Thyroid gland (tissue), 4 donors: ENCODE measurements at regions not wholly inside any gene's neighbourhood (a gene's known extent, or its start where the extent isn't known, plus 50 kb on each side); places are given as distances from the start of the nearest gene placed in this dataset.

ENCODE experiments used
- DNase-seq, 2 donors: peaks; one replicate each; pipeline ENCODE4 v3.0.0-alpha.2; 2019
- H3K27ac ChIP-seq, 3 donors: fragments of 200-600 bp; sonication (generic); 1 replicate in 2 of 3; 2 replicates in 1 of 3; pipeline ENCODE4 v1.5.1; 2016 to 2019; ENCODE audit warnings: mild to moderate bottlenecking in 1 of 3, moderate library complexity in 1 of 3
- H3K27me3 ChIP-seq: fragments of 200-600 bp; sonication (generic); one replicate; pipeline ENCODE4 v1.5.1; 2019
- H3K36me3 ChIP-seq, 2 donors: fragments of 200-600 bp; sonication (generic); one replicate each; pipeline ENCODE4 v1.5.1; 2016 to 2019
- H3K4me1 ChIP-seq, 2 donors: fragments of 200-600 bp; sonication (generic); one replicate each; pipeline ENCODE4 v1.5.1; 2017 to 2019
- H3K4me3 ChIP-seq, 3 donors: fragments of 200-600 bp; sonication (generic); replicated peaks in 1 of 3; 1 replicate in 2 of 3; 2 replicates in 1 of 3; pipeline ENCODE4 v1.5.1; 2016; ENCODE audit warnings: mild to moderate bottlenecking in 1 of 3
- H3K9me3 ChIP-seq: fragments of 200-600 bp; sonication (generic); one replicate; pipeline ENCODE4 v1.5.1; 2017
- CTCF ChIP-seq, 6 experiments: fragments of 200-600 bp in 3 of 6; fragments of 450-650 bp in 3 of 6; sonication (generic) in 3 of 6; IDR thresholded peaks; one replicate each; pipeline ENCODE4 v1.5.1; 2016 to 2019; ENCODE audit warnings: antibody characterized with exemption in 6 of 6, mild to moderate bottlenecking in 2 of 6, inconsistent platforms in 1 of 6, moderate library complexity in 1 of 6
- POLR2A ChIP-seq, 2 donors: fragments of 450-650 bp; IDR thresholded peaks; one replicate each; pipeline ENCODE4 v1.6.1; 2017; ENCODE audit warnings: antibody characterized with exemption in 2 of 2, mild to moderate bottlenecking in 2 of 2, moderate library complexity in 1 of 2
- WGBS, 2 donors: methylation state at CpG; one replicate each; pipeline ENCODE4 v1.1.5; 2017; 5-methylcytosine and 5-hydroxymethylcytosine counted together
- intact Hi-C: fragments of 100-400 bp; cut with DNase I; formaldehyde crosslinking; loops from one replicate; pipeline ENCODE4 v1.15.1; 2023

- Histone ChIP-seq H3K27ac (peak overlapping the region; percentile 40 to 79 (median 68)), H3K4me3 (no peak overlapping the region), H3K4me1 (peaks cover 12 to 24% of the 10 kb centered on the region in 2 donors), H3K36me3 (no peaks in the 10 kb centered on the region), H3K27me3 (no peaks in the 10 kb centered on the region), H3K9me3 (no peaks in the 10 kb centered on the region)
- 62 to 65% methylated on average over 6 of the region's 6 CpGs for WGBS, 2 donors
- intact Hi-C loops = loop anchor here (10.0 kb wide), 1 partner anchor 53 kb away; no protein-coding TSS in a partner anchor
- no peak for TF ChIP-seq CTCF (IDR thresholded peaks at IDR 0.05)
- TF ChIP-seq POLR2A (IDR thresholded peaks at IDR 0.05) = no peak
- DNase-seq = no peak
These were observed 199.5 kb upstream of the DMRT1 start for GRCh38 chr9:642014-642413.

DNA sequence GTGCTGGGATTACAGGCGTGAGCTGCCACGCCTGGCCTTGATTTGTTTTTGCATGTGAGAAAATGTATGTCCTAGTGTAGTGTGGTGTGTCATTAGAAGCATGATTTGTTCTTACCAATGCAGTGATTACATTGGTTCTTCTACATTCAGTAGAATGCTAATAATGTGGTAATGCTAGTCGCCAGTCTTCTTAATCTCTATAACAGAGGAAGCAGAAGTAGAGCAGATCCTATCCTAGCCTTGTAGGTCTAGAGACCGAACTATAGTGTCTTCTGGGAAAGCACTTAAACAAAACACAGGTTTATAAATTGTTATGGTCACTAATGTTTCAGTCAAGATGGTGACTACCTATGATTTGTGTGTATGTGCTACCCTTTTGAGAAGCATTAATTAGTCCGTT is 197.5 kb upstream of the DMRT1 start:
- H3K36me3 ChIP-seq = no peaks in the 10 kb centered on the region
- no peaks in the 10 kb centered on the region for H3K27me3 ChIP-seq
- H3K4me3 ChIP-seq = no peak overlapping the region
- TF ChIP-seq CTCF (IDR thresholded peaks at IDR 0.05) = no peak
- no peak for TF ChIP-seq POLR2A (IDR thresholded peaks at IDR 0.05)
- no peak for DNase-seq
- no peaks in the 10 kb centered on the region for H3K9me3 ChIP-seq
- intact Hi-C loops = loop anchor here (10.0 kb wide), 1 partner anchor 51 kb away; no protein-coding TSS in a partner anchor
- peak overlapping the region in 1 of 3 donors; percentile 40 for H3K27ac ChIP-seq
- H3K4me1 ChIP-seq = peaks cover 12 to 18% of the 10 kb centered on the region in 2 donors
- WGBS, 2 donors = 92 to 97% methylated on average over 5 of the region's 5 CpGs

GRCh38 chr9:647522-647921 is 194.0 kb upstream of the DMRT1 start:
- DNase-seq = no peak
- Histone ChIP-seq H3K27ac (no peak overlapping the region), H3K4me3 (no peak overlapping the region), H3K36me3 (no peaks in the 10 kb centered on the region), H3K27me3 (no peaks in the 10 kb centered on the region), H3K9me3 (no peaks in the 10 kb centered on the region), H3K4me1 (peaks cover 22 to 28% of the 10 kb centered on the region in 2 donors)
- TF ChIP-seq POLR2A (IDR thresholded peaks at IDR 0.05) (no peak), CTCF (IDR thresholded peaks at IDR 0.05) (no peak)
- 93 to 96% methylated on average over 4 of the region's 4 CpGs for WGBS, 2 donors
- intact Hi-C loops = loop anchor here (10.0 kb wide), 1 partner anchor 47 kb away; no protein-coding TSS in a partner anchor

DNA sequence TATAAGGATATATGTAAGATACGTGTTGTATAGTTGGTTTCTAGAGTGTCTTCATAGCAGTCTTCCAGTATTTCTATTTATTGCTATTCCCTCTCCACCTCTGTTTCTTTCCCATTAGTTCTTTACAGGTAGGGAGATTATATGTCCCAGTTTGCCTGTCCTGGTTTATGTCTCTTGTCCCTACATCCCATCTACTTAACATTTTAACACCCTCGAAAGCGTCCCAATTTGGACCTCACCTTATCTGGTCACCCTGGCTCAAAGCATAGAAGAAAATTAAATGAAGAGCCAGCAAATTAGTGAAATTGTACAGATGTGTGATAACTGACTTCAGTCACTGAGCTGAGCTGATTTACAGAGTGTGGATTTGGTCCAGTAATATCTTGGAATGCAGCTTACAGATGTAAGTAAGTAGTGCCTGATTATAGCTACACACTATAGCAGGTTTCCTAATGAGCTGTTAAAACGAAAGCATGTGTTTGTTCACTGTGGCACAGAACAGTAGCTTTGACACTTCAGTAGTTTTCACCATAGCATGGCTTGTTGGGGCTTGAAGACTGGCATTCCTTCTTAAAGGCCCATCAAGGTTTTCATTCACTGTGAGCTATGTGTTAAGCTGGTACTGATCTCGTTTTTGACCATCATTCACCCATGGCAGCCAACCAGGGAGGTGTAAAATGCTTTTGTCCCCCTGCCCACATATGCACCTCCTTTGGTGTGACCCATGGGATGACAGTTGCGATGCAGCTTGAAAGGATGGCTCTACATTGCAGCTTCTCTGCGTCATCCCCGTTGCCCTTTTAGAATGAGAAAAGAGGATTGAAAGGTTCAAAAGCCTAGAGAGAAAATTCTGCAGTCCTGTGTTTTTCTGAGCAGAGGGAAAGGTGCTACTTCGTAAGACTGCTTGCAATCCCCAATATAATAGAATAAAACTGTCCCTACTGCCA is 192.1 kb upstream of the DMRT1 start:
- H3K27ac ChIP-seq = peak overlapping the region in 2 of 3 donors; percentile 9 to 62
- H3K4me3 ChIP-seq = no peak overlapping the region
- intact Hi-C loops = loop anchor here (10.0 kb wide), 1 partner anchor 45 kb away; no protein-coding TSS in a partner anchor
- H3K9me3 ChIP-seq = no peaks in the 10 kb centered on the region
- TF ChIP-seq POLR2A (IDR thresholded peaks at IDR 0.05) (no peak), CTCF (IDR thresholded peaks at IDR 0.05) (no peak)
- DNase-seq = peak in 1 of 2 donors; percentile 8
- peaks cover 21 to 34% of the 10 kb centered on the region in 2 donors for H3K4me1 ChIP-seq
- 67 to 68% methylated on average over 9 of the region's 9 CpGs for WGBS, 2 donors
- H3K36me3 ChIP-seq = no peaks in the 10 kb centered on the region
- H3K27me3 ChIP-seq = no peaks in the 10 kb centered on the region

DNA sequence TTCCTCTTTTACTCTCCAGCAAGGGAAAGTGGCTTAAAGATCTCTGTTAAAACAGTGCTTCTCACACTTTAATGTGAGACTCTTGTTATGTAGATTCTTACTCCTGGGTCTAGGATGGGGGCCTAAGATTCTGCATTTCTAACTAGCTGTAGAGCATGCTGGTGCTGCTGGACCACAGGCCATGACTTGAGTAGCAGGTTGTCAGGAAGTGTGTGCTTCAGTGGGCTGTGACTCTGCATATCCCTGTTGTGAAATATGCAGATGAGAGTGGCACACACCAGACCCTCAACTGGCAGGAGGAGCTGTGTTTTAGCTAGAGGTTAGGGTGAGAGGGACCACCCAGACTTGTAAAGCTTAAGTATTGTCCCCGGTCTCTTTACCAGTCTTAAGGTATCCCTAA is 191.1 kb upstream of the DMRT1 start:
- intact Hi-C loops = no loop called here
- WGBS, 2 donors = 45 to 48% methylated on average over 1 of the region's 1 CpG
- Histone ChIP-seq H3K4me3 (no peak overlapping the region), H3K4me1 (peaks cover 22 to 35% of the 10 kb centered on the region in 2 donors), H3K27me3 (no peaks in the 10 kb centered on the region), H3K9me3 (no peaks in the 10 kb centered on the region), H3K27ac (peak overlapping the region in 2 of 3 donors; percentile 39 to 62), H3K36me3 (no peaks in the 10 kb centered on the region)
- TF ChIP-seq POLR2A (IDR thresholded peaks at IDR 0.05) = no peak
- no peak for TF ChIP-seq CTCF (IDR thresholded peaks at IDR 0.05)
- DNase-seq = peak; percentile 66 to 71
